HG03558 (cell line): ENCODE measurements at regions not wholly inside any gene's neighbourhood (a gene's known extent, or its start where the extent isn't known, plus 50 kb on each side); places are given as distances from the start of the nearest gene placed in this dataset.

Experiments
- ATAC-seq: cut with Tn5 transposase; IDR thresholded peaks from one replicate; pipeline ENCODE4 v1.9.1; 2021; ENCODE audit warnings: moderate number of reproducible peaks; ENCODE audit not compliant: unreplicated experiment; ENCODE audit errors: extremely low read depth

DNA sequence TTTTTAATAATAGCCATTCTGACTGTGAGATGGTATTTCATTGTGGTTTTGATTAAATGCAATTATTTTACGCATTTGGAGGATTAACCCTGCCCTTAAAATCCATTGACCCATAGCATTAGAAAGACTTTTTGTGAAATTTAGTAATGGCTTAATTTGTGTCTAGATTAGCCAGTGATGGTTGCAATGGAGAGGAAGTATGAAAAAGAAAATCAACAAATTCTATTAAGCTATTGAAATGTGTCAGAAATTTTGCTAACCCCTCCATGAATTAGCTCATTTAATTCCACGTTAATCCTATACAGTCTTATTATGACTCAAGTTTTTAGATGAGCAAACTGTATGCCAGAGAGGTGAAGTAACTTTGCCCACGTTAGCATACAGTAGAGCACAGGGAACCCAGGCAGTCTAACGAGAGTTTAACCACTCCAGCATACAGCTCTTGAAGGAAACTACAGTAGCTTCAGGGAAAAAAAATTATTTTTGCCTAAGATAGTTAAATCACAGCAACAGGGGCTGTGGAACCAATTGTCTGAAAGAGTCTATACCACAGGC, 158.2 kb upstream of the PPP2R2B start:
- ATAC-seq = no peak

DNA sequence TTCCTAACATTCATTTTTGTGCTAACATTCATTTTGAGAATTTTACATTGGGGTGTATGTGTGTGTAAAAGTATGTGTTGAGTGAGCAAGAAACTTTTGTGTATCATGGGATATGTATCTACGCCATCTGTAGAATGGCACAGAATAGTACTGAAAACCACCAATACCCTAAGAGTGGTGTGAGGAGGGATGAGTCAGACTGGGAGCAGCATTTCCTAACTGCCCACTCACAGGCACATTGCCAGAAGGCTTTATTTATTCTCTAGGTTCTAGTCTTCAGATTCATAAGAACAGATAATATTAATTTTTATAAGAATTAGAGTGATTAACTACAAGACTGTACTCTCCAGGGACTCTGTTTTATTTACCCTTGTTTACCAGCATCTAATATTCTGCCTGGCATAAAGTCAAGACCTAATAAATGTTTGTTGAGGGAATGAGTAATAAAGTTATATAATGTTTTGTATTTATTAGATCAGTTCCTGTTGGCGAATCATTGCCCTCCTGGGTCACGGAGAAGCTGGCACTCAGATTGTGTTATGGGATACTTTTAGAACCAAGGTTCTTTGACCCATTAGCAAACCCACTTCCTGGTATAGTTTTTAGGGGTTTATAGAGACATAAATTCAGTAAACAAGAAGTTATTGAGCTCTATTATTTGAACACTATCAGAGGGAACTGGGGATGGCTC, 159.1 kb upstream of the PPP2R2B start:
- no peak for ATAC-seq

DNA sequence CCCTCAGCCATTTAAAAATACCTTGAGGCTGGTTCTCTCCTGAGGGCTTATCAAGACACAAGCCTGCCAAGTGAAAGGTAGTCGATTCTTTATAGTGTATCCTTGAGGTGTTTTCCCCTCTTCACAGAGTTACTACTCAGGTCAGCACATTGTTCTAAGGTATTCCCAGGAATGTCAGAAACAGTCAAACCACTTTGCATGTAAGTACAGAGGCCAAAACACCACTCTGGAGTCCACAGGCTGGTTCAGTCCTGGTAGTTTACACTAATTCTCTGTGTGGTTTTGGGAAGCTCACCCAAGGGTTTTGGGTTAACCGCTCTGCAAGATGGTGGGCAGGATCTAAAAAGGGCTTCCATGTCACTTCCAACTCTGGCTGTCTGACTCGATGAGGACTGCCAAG, 162.3 kb upstream of the PPP2R2B start:
- ATAC-seq = no peak

DNA sequence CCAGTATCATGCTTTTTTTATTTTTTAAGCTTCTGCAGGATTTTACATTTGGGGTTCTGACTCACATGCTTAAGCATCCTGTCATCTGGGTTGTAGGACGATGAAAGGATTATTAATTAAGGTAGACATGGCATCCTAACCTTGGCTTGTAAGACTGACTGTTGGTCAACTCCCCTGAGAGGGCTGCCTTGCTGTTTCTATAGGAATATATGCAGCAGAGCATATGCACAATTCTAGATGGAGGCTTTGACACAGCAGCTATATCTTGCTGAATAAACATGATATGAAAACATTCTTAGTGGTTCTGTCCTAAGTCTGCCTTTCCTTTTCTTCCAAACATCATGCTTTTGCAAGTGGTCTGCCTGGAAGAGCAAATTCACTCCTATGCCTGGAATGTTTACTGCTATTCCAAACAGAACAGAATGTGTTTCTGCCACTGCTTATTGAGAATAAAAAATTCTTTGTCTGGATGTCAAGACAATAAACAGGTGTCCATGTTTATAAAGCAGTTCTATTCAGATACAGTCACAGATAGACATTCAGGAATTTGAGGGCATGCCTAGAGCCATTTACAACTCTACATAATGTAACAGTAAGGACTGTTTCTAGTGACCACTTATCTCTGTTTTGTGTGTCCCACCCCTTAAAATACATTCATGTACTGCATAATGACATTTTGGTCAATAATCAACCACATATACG, 166.2 kb upstream of the PPP2R2B start:
- no peak for ATAC-seq

DNA sequence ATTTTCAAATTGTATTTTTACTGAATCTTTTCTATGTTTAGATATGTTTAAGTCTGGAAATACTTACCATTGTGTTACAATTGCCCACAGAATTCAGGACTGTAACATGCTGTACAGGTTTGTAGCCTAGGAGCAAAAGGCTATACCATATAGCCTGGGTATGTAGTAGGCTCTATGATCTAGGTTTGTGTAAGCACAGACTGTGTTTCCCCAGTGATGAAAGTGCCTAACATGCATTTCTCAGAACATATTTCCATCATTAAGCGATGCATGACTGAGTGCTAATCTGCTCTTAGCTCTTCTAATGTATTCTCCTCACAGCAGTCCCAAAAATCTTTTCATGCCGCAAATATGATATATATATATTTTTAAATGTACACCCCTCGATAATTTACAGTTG, 166.7 kb upstream of the PPP2R2B start:
- ATAC-seq = no peak

DNA sequence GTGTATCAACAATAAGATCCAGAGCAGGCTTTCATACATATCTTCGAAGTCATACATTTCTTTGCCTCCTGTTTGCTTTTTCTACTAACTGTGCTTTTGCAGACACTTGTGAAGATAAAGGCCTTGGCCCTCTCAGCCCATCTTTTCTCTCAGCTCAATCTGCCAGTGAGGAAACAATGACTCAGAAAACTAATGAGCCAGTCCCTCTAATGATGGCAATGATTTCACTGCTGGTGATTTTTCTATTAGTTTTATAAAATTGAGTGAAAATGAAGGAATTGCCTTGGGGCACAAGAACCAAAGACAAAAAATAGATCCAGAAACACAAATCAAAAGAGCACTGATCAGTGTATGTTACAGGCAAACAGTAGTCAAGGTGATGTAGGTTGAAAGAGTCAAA, 167.7 kb upstream of the PPP2R2B start:
- no peak for ATAC-seq

DNA sequence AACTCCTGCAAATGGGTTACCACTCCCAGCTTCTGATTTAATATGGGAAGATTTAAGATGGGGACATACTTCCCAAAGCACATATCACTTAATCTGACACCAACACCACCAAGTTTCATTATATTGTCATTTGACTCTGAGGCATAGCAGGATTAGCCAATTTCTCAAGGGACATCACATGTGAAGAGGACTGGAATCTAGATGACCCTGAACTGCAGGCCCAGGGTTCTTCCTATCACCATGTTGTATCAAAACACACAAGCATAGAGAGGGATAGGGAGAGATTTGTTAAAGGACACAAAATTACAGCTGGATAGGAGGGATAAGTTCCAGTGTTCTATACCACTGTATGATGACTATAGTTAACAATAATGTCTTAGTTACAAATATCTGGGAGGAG, 168.3 kb upstream of the PPP2R2B start:
- ATAC-seq = no peak

DNA sequence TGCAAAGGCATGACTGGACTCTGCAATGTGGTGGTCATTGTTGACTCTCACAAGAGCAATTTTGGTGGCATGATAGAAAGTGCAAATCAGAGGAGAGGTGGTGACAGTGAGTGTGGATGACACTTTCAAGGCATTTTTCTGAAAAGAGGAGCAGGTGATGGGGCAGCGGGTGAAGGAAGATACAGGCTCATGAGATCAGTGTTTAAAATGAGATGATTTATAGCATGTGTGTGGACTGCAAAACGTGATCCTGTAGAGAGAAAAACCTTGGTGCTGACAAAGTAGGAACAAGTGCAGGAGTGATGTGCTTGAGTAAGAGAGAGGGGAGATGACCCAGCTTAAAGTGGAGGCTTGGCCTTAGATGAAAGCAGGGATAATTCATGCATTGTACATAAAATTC, 171.2 kb upstream of the PPP2R2B start:
- no peak for ATAC-seq

DNA sequence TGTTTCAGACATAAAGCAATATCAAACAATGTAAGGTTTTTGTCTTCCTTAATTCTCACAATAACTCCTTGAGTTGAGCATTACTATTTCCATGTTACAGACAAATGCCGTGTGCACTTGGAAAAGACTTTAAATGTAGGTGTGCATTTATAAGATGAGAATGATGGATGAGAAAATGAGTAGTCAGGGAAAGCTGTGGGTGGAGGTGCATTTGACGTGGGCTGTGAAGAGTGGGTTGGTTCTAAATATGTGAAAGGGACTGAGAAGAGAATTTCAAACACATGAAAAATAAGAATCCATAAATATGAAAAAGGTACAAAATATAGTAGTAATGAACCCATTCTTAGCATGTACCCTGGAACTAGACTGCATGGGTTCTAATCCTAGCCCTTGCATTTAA, 171.6 kb upstream of the PPP2R2B start:
- no peak for ATAC-seq

DNA sequence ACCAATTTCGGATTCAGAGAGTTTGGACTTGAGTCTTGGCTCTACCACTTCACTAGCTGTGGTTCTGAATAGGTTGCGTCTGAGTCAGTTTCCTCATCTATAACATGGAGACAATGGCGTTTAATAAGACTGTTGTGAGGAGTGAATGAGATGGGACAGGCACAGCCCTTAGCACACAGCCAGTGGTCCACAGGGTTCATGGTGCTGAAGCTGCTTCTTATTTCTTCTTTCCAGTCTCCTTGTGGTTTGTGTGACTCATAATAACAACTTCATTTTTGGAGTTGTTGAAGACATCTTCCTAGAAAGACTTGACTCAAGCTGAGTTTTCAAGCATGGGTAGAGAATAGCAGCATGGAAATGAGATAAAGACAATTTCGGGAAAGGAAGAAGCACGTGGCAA, 172.6 kb upstream of the PPP2R2B start:
- no peak for ATAC-seq

DNA sequence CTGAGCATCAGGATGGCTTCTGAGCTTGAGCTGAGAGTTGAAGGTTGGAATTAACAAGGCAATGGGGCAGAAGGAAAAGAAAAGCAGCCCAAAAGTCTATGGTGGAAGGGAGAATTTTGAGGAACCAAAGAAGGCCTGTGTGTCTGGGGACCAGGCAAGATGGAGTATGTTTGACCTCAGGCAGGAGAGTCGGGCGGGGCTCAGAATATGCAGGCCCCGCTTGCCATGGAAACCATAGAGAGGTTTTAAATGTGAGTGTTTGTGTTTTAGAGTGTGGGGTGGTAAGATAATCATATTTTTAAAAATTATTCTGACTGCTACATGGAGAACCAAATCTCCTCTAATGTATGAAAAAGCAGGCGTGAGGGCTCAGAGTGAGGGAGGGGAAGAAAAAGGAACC, 174.0 kb upstream of the PPP2R2B start:
- no peak for ATAC-seq

DNA sequence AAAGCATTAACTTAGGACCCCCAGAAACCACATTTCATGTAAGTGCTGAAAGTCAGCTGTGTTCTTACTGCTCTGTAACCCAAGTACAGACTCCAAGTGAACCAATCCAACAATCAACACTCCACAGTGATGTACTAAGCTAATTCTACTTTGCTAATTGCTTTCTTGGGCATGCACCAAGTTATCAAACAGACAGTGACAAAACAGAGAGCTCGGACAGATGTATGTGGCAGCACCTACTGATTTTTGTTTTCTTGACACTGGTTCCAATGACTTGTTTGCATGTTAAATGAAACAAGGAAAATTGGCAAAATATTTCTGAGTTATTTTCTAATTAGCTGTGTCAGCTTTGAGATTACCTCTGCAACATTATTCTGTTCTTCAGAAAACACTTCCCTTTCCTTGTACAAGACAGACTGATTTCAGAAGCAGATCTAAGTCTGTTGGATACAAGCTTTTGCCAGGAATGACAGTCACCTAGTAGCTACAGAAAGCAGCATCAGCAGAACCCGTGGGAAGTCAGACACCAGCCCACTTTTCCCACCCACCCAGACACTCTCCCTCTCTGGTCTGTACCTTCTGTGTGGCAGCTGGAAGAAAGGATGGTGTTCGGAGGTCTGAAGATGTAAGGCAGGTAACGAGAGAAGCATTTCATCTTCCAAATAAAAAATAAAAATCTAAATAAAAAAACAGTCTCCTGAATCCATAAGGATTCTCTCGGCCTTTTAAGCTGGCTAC, 176.7 kb upstream of the PPP2R2B start:
- ATAC-seq = no peak

DNA sequence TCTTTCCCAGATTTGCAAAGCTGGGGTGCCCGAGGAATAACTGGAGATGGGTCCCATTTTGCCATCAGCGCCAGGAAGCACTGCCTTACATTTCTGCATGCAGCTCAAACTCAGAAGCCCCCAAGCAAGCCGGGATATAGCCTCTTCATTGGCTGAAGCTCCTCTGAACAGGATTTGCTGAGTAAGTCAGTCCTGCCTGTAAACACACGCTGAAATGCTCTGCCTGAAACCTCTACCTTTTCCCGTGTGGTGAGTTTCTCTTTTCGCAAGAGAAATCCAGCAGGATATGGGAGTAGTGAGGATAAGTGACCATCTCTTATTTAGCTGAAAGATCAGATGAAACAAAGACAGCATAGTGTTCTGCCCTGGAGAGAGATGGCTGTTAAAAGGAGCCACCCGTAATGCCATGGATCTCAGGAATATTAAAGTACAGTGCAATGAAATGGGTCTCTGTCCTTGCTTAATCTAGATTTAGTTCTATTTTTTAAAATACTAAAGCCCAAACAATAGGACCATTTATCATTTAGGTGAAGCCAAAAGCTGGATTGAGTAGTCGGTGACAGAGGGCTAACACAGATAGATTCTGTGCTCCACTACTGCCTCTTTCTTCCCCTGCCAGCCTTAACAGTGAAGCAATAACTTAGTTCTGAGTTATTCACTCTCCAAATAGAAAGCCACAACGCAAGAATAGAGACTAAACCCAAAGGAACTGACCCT, 177.5 kb upstream of the PPP2R2B start:
- no peak for ATAC-seq

DNA sequence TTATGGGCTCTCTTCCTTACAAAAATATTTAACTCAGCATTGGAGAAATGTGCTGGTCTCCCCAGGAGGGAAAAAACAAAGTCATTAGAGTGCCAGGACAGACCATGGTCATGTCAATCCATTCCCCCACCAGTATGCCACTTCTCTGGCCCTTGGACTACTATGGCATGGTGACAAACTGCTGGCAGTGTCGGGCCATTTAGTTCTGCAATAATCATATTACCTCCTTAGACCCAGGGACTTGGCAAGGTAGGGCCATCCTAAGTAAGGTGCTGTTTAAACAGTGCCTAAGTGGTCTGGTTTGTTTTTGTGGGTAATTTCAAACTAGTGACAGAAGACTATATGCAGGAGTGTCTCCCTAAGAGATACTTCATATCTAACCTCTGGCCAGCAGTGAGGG, 177.8 kb upstream of the STK32A start:
- no peak for ATAC-seq

DNA sequence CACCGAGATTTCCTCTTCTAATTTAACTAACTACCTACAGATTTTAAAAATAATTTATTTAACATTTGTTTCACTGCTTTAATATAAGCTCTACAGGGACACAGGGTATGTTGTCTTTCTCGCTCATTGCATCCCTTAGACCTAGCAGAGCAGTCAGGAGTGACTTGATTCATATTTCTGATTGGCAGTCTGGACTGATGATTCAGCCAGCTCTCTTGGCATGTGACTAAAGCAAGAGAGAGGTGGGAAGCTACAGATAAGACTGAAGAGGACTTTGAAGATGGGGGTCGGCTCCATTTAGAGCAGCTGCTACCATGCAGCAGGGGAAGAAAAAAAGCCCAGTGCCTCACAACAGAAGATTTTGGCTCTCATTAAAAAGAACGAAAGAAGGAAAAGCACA, 173.4 kb upstream of the STK32A start:
- no peak for ATAC-seq

DNA sequence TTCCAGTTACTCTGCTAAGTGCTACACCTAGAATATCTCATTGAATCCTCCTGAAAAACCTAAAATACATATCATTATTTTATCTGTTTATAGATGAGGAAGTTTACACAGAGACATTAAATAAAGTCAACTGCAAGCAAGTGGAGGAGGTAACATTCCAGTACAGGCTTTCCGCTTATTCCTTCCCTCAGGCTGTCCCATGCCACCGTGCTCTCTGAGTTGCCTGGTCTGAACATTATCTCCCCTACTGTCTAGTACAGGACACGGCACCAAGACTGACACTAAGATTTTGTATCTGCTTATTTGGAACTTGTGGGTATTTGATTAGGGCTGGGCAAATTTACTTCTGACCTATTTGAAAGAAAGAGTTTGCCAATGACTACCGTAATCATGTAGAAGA, 172.4 kb upstream of the STK32A start:
- no peak for ATAC-seq

DNA sequence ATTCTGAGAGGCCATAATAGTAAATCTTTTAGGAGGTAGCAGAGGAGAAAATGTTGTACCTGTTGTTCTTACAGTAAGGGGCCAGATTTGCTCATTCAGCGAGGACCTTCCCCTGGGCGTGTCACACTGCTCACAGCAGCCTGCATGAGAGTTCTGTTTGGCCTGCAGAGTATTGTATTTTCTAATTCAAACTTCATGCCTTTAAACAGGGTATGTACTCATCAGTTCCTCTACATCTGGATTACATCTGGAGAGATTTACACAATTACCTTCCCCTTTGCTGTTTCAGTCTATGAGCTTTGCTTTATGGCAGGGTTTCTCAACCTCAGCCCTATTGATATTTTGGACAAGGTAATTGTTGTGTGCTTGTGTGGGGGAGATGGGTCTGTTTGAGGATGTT, 170.9 kb upstream of the STK32A start:
- no peak for ATAC-seq

DNA sequence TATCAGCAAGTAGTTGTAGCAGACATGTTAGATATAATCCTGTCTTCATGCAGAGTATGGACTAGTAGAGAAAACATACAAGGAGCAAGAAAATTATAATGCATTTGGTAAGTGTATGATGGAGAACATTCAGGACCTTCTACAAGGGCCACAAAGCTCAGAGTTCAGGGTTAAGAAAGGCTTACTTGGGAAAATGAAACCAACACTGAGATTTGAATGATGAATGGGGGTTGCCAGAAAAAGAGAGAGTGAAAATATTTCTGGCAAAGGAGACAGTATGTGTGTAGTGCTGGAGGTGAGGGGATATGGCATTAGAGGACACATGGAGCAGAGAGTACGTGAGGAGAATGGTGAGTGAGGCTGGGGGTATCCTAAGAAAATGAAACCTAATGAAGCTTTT, 169.8 kb upstream of the STK32A start:
- peak; percentile 76 for ATAC-seq

DNA sequence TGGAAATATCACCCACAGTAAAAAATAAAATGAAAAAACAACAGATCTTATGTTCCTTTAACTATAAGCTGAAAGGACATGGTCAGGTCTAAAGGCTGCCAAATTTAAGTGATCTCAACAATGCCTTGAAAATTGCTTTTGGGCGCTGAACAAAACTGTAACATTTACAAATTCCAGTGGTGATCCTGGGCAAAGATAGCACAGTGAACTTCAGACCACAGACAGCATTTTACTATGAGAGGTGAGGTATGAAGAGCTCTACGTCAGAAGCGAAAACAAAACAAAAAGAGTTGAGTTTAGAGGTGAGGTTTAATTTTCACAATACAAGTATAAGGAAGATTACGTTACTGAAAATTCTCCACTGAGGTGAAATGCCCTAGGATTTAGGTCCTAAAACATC, 165.8 kb upstream of the STK32A start:
- ATAC-seq = no peak

DNA sequence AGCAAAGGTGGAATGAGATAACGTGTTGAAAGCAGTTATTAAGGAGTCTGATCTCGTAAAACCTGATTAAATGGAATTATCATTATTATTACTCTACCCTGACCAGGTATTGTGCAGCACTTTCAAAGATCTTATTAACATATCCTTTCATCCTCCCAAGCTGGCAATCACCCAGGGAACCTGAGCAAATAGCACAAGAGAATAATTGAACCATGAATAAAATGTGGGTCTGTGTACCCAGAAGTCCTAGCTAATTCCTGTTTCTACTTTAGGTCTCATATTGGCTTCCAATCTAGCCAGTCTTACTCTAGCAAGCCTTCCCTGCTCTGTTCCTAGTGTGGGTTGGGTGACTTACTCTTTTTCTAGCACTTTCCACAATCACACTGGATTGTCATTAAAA, 162.2 kb upstream of the STK32A start:
- ATAC-seq = no peak

DNA sequence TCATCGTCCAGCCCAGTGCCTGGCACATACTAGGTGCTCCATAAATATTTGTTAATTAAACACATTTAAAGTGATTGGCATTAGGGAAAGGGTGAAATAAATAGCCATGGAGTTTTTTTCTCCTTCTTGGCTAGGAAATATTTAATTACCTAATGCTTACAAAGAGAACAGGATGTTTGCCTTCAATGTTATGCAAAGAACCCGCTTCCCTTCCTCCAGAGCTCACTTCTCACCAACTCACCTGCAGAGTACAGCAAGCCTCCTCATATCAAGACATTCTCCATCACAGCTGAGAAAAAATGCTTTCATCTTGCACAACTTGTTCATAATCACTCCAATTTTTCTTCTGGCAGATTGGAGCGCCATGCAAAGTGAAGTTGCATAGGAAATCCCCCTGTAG, 161.7 kb upstream of the STK32A start:
- no peak for ATAC-seq
